Loucy (cell line): ENCODE measurements at regions not wholly inside any gene's neighbourhood (a gene's known extent, or its start where the extent isn't known, plus 50 kb on each side); places are given as distances from the start of the nearest gene placed in this dataset.

Experiments used
- H2AFZ ChIP-seq: fragments of 200-600 bp; sonication (generic); 2 replicates; pipeline ENCODE4 v1.6.0; 2016; ENCODE audit warnings: antibody characterized with exemption, mild to moderate bottlenecking, low read length, moderate library complexity
- H3F3A ChIP-seq: fragments of 200-600 bp; 2 replicates; pipeline ENCODE4 v1.6.0; 2016; ENCODE audit warnings: antibody characterized with exemption, low read depth, mild to moderate bottlenecking
- H3K27me3 ChIP-seq: fragments of 200-600 bp; sonication (generic); 2 replicates; pipeline ENCODE4 v1.6.1; 2014; ENCODE audit warnings: low read length, mild to moderate bottlenecking; ENCODE audit not compliant: insufficient read depth, poor library complexity, severe bottlenecking
- H3K36me3 ChIP-seq: fragments of 200-600 bp; sonication (generic); 2 replicates; pipeline ENCODE4 v1.6.1; 2016; ENCODE audit warnings: low read length; ENCODE audit not compliant: insufficient read depth
- H3K4me1 ChIP-seq: fragments of 200-600 bp; sonication (generic); 2 replicates; pipeline ENCODE4 v1.5.1; 2014; ENCODE audit warnings: low read length, mild to moderate bottlenecking; ENCODE audit not compliant: insufficient read depth, poor library complexity, severe bottlenecking
- H3K4me2 ChIP-seq: fragments of 200-600 bp; sonication (generic); 2 replicates; pipeline ENCODE4 v1.6.0; 2014; ENCODE audit warnings: antibody characterized with exemption, low read length, low read depth, mild to moderate bottlenecking; ENCODE audit not compliant: poor library complexity, severe bottlenecking
- H3K4me3 ChIP-seq: fragments of 200-600 bp; sonication (generic); 2 replicates; pipeline ENCODE4 v1.5.1; 2014; ENCODE audit warnings: low read length, mild to moderate bottlenecking, mixed read lengths; ENCODE audit not compliant: poor library complexity, severe bottlenecking
- H3K79me2 ChIP-seq: fragments of 200-600 bp; sonication (generic); 2 replicates; pipeline ENCODE4 v1.6.1; 2014; ENCODE audit warnings: low read length; ENCODE audit not compliant: insufficient read depth
- H3K9ac ChIP-seq: fragments of 200-600 bp; sonication (generic); 2 replicates; pipeline ENCODE4 v1.6.0; 2014; ENCODE audit warnings: mild to moderate bottlenecking, low read depth, low read length, moderate library complexity; ENCODE audit not compliant: poor library complexity, severe bottlenecking
- H3K9me2 ChIP-seq: fragments of 200-600 bp; sonication (generic); replicated peaks from 2 replicates; pipeline ENCODE4 v1.6.1; 2016; ENCODE audit warnings: low read depth, low read length, mixed read lengths
- H3K9me3 ChIP-seq: fragments of 200-600 bp; sonication (generic); 2 replicates; pipeline ENCODE4 v1.6.1; 2014; ENCODE audit warnings: mild to moderate bottlenecking, antibody characterized with exemption, low read length, low read depth; ENCODE audit not compliant: insufficient read depth
- H4K20me1 ChIP-seq: fragments of 200-600 bp; sonication (generic); 2 replicates; pipeline ENCODE4 v1.6.0; 2014; ENCODE audit warnings: antibody characterized with exemption, low read length, mild to moderate bottlenecking; ENCODE audit not compliant: insufficient read depth, poor library complexity, severe bottlenecking
- CTCF ChIP-seq: fragments of 200-600 bp; sonication (generic); conservative IDR thresholded peaks from 2 replicates; pipeline ENCODE4 v1.5.1; 2014; ENCODE audit warnings: mild to moderate bottlenecking, antibody characterized with exemption, low read length
- EZH2phosphoT487 ChIP-seq: fragments of 200-600 bp; IDR thresholded peaks from 2 replicates; pipeline ENCODE4 v1.6.1; 2018; ENCODE audit warnings: antibody characterized with exemption, mild to moderate bottlenecking, moderate library complexity, borderline replicate concordance

GRCh38 chr3:163927521-163927920, 1150.8 kb downstream of the SI start:
- no peak for TF ChIP-seq CTCF
- no peak for TF ChIP-seq EZH2phosphoT487
- Histone ChIP-seq H3K4me1 (no peaks in the 10 kb centered on the region), H3K36me3 (no peaks in the 10 kb centered on the region), H3K4me3 (no peak overlapping the region), H3K9me3 (no peaks in the 10 kb centered on the region), H4K20me1 (no peaks in the 10 kb centered on the region), H3K27me3 (no peaks in the 10 kb centered on the region), H3K9me2 (no peaks in the 10 kb centered on the region), H3K79me2 (no peaks in the 10 kb centered on the region), H3F3A (no peaks in the 10 kb centered on the region), H2AFZ (no peak overlapping the region), H3K9ac (no peak overlapping the region), H3K4me2 (no peak overlapping the region)

- Histone ChIP-seq H3K4me3 (no peak overlapping the region), H4K20me1 (no peaks in the 10 kb centered on the region), H3K9me3 (no peaks in the 10 kb centered on the region), H3K4me2 (no peak overlapping the region), H3K27me3 (no peaks in the 10 kb centered on the region), H3K9ac (no peak overlapping the region), H3F3A (no peaks in the 10 kb centered on the region), H3K79me2 (no peaks in the 10 kb centered on the region), H2AFZ (no peak overlapping the region), H3K4me1 (no peaks in the 10 kb centered on the region), H3K36me3 (no peaks in the 10 kb centered on the region), H3K9me2 (no peaks in the 10 kb centered on the region)
- no peak for TF ChIP-seq EZH2phosphoT487
- TF ChIP-seq CTCF = no peak
Measured at GRCh38 chr3:163924600-163924999, 1153.7 kb downstream of the SI start.

- Histone ChIP-seq H3K9ac (no peak overlapping the region), H2AFZ (no peak overlapping the region), H4K20me1 (no peaks in the 10 kb centered on the region), H3K36me3 (no peaks in the 10 kb centered on the region), H3K4me3 (no peak overlapping the region), H3K4me2 (no peak overlapping the region), H3F3A (no peaks in the 10 kb centered on the region), H3K27me3 (no peaks in the 10 kb centered on the region), H3K9me3 (no peaks in the 10 kb centered on the region), H3K4me1 (no peaks in the 10 kb centered on the region), H3K9me2 (no peaks in the 10 kb centered on the region), H3K79me2 (no peaks in the 10 kb centered on the region)
- TF ChIP-seq CTCF (no peak), EZH2phosphoT487 (no peak)
Measured at GRCh38 chr3:163919154-163919553, 1159.1 kb downstream of the SI start.
